ENCODE measurements at regions not wholly inside any gene's neighbourhood (a gene's known extent, or its start where the extent isn't known, plus 50 kb on each side); places are given as distances from the start of the nearest gene placed in this dataset.

GRCh38 chr16:59180083-59180476 is 446.0 kb upstream of the GOT2 start (continued):
- no peak for TF ChIP-seq STAT1 (IDR thresholded peaks at IDR 0.05; ENCODE audit: unreplicated experiment)
- TF ChIP-seq CTCF (conservative IDR thresholded peaks at IDR 0.05; ENCODE audit: low read depth in 2 of 2) = no peak

DNA sequence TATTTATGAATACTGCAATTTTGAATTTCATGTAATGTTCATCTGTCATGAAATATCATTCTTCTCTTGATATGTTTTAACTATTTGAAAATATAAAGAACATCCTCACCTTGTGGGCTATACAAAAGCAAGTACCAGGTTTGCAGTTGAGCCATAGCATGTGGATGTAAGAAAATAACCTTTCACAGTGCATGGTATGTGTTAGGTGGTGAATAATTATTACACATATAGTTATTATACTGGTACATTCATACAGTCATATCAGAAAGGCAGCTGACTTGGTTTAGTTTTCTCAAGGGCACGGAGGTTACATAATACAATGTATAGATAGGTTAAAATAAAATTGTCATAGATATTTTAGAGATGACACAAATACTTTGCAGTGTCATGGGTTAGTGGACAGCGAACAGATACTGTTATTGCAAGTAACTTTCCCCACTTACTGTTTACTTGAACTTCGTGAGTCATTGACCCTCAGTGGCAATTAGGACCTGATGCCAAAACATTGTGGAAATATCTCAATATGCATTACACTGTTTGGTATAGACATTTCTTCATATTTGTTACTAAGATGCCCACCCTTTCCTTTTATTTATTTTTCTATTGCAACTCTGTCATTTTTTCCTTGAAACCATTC is 445.4 kb upstream of the GOT2 start:
- Histone ChIP-seq H3K79me2 (replicated peaks; ENCODE audit: insufficient read depth) (no peaks in the 10 kb centered on the region), H2AFZ (no peak overlapping the region), H3K9me2 (ENCODE audit: insufficient read depth) (0 out of 2 replicates have a peak, but pooled peaks cover 6% of the 10 kb centered on the region), H3K4me1 (ENCODE audit: insufficient read depth) (no peaks in the 10 kb centered on the region), H3F3A (replicated peaks; ENCODE audit: low read depth) (no peaks in the 10 kb centered on the region), H3K27ac (ENCODE audit: low read depth) (no peak overlapping the region), H3K27me3 (ENCODE audit: insufficient read depth) (no peaks in the 10 kb centered on the region), H4K20me1 (replicated peaks; ENCODE audit: insufficient read depth) (no peaks in the 10 kb centered on the region), H3K4me2 (no peak overlapping the region), H3K4me3 (no peak overlapping the region), H3K36me3 (ENCODE audit: insufficient read depth) (no peaks in the 10 kb centered on the region)
- Mint-ChIP-seq H3K4me1 (peaks cover 7% of the 10 kb centered on the region; the same call in 2 of the 3 replicates), H3K36me3 (ENCODE audit: low read depth) (no peaks in the 10 kb centered on the region), H3K27ac (no peak overlapping the region), H3K4me3 (no peak overlapping the region), H3K9me3 (peaks cover 2% of the 10 kb centered on the region; the same call in 1 of the 3 replicates), H3K27me3 (ENCODE audit: insufficient read depth, low read depth, poor library complexity) (no peaks in the 10 kb centered on the region)
- no peak for TF ChIP-seq ZNF114 (CRISPR knock-in tag; IDR thresholded peaks at IDR 0.05)
- no peak for TF ChIP-seq ETS1 (IDR thresholded peaks at IDR 0.05)
- TF ChIP-seq, protein P1, sequence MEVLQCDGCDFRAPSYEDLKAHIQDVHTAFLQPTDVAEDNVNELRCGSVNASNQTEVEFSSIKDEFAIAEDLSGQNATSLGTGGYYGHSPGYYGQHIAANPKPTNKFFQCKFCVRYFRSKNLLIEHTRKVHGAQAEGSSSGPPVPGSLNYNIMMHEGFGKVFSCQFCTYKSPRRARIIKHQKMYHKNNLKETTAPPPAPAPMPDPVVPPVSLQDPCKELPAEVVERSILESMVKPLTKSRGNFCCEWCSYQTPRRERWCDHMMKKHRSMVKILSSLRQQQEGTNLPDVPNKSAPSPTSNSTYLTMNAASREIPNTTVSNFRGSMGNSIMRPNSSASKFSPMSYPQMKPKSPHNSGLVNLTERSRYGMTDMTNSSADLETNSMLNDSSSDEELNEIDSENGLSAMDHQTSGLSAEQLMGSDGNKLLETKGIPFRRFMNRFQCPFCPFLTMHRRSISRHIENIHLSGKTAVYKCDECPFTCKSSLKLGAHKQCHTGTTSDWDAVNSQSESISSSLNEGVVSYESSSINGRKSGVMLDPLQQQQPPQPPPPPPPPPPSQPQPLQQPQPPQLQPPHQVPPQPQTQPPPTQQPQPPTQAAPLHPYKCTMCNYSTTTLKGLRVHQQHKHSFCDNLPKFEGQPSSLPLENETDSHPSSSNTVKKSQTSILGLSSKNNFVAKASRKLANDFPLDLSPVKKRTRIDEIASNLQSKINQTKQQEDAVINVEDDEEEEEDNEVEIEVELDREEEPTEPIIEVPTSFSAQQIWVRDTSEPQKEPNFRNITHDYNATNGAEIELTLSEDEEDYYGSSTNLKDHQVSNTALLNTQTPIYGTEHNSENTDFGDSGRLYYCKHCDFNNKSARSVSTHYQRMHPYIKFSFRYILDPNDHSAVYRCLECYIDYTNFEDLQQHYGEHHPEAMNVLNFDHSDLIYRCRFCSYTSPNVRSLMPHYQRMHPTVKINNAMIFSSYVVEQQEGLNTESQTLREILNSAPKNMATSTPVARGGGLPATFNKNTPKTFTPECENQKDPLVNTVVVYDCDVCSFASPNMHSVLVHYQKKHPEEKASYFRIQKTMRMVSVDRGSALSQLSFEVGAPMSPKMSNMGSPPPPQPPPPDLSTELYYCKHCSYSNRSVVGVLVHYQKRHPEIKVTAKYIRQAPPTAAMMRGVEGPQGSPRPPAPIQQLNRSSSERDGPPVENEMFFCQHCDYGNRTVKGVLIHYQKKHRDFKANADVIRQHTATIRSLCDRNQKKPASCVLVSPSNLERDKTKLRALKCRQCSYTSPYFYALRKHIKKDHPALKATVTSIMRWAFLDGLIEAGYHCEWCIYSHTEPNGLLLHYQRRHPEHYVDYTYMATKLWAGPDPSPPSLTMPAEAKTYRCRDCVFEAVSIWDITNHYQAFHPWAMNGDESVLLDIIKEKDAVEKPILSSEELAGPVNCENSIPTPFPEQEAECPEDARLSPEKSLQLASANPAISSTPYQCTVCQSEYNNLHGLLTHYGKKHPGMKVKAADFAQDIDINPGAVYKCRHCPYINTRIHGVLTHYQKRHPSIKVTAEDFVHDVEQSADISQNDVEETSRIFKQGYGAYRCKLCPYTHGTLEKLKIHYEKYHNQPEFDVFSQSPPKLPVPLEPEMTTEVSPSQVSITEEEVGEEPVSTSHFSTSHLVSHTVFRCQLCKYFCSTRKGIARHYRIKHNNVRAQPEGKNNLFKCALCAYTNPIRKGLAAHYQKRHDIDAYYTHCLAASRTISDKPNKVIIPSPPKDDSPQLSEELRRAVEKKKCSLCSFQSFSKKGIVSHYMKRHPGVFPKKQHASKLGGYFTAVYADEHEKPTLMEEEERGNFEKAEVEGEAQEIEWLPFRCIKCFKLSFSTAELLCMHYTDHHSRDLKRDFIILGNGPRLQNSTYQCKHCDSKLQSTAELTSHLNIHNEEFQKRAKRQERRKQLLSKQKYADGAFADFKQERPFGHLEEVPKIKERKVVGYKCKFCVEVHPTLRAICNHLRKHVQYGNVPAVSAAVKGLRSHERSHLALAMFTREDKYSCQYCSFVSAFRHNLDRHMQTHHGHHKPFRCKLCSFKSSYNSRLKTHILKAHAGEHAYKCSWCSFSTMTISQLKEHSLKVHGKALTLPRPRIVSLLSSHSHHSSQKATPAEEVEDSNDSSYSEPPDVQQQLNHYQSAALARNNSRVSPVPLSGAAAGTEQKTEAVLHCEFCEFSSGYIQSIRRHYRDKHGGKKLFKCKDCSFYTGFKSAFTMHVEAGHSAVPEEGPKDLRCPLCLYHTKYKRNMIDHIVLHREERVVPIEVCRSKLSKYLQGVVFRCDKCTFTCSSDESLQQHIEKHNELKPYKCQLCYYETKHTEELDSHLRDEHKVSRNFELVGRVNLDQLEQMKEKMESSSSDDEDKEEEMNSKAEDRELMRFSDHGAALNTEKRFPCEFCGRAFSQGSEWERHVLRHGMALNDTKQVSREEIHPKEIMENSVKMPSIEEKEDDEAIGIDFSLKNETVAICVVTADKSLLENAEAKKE (CRISPR knock-in tag; IDR thresholded peaks at IDR 0.05) = no peak
- no peak for TF ChIP-seq CTCF (conservative IDR thresholded peaks at IDR 0.05; ENCODE audit: low read depth in 2 of 2)
- TF ChIP-seq CREB1 (CRISPR knock-in tag; IDR thresholded peaks at IDR 0.05; ENCODE audit: low read depth) = no peak
- no peak for TF ChIP-seq EZH2 (IDR thresholded peaks at IDR 0.05; ENCODE audit: low read depth, unreplicated experiment)
- TF ChIP-seq ZNF331 (CRISPR knock-in tag; IDR thresholded peaks at IDR 0.05; ENCODE audit: low read depth) = no peak
- no peak for DNase-seq (ENCODE audit: low spot score)
- no peak for ATAC-seq
